COR-L47 (cell line): ENCODE measurements at regions not wholly inside any gene's neighbourhood (a gene's known extent, or its start where the extent isn't known, plus 50 kb on each side); places are given as distances from the start of the nearest gene placed in this dataset.

Experiments used
- DNase-seq: peaks from one replicate; lab custom pipeline; 2025; lab: John Stamatoyannopoulos, UW

DNA sequence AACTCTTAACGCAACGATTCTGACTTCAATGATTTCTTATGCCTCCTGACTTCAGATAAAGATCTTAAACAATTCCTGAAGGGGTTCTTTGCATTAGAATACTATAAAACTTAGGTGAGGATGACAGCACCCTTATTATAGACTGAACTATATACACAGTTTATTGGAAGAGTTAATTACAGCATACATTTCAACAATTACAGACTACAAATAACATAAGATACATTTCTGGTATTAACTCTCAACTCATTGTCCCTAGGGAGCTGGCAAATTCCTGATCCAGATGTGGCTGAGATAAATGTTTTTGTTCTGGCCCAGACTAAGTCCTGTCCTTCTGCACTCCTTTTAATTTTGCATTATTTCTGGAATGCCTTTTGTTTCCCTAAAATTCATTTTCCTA lies 155.5 kb upstream of the TMC3 start:
- DNase-seq = no peak

- DNase-seq = no peak
These were observed 152.0 kb upstream of the TMC3 start for GRCh38 chr15:81526029-81526428.

- DNase-seq = no peak
These were observed 150.5 kb upstream of the TMC3 start for GRCh38 chr15:81524496-81524895.

GRCh38 chr15:81523867-81524266 lies 149.9 kb upstream of the TMC3 start:
- no peak for DNase-seq

DNA sequence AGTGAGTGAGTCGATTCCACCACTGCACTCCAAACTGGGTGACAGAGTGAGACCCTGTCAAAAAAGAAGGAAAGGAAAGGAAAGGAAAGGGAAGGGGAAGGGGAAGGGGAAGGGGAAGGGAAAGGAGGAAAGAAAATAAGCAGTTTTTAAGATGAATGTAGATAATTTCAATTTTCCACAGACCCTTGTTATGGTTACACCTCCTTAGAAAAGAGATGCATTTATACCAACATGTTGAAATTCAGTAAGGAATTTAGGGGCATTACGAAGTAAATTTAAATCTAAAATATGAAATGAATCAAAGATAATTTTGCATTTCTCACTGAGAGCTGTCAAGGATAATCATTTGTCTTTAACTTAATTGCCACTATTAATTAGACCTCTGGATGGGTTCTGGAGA lies 146.5 kb upstream of the TMC3 start:
- DNase-seq = no peak

DNA sequence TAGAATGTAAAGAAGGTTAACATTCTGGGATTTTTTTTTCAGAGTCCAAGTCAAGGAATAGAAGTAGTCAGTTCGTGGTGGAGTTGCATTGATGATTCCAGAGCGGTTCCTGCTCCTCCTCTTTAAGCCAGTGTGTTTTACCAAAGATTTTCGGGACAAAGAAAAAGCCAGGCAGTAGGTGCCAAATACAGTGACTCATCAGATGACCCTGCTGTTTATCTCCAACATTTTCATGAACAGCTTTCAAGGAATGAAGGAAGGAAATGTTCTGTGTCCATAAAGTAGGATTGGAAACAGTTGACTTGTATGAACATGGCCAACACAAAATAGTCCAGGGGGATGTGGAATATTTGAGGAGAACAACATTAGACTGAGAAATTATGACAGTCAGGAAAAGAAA lies 142.4 kb upstream of the TMC3 start:
- DNase-seq = no peak

- DNase-seq = no peak
These were observed 142.0 kb upstream of the TMC3 start for GRCh38 chr15:81516012-81516411.

DNA sequence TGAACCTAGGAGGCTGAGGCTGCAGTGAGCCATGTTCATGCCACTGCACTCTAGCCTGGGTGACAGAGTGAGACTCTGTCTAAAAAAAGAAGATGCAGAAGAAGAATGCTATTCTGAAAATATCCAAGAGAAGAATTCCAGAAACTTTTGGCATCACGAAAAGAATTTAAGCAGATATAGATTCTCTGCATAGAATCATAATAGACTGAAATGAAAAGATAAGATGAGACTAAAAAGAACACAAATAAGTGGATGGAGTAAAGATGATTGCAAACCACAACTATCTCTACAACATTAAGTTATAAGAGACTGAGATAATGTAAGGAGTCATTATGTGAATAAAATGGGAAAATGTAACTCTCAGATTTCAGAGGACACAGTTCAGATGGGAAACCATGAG lies 140.7 kb upstream of the TMC3 start:
- no peak for DNase-seq

GRCh38 chr15:81511138-81511537 lies 137.1 kb upstream of the TMC3 start:
- no peak for DNase-seq

DNA sequence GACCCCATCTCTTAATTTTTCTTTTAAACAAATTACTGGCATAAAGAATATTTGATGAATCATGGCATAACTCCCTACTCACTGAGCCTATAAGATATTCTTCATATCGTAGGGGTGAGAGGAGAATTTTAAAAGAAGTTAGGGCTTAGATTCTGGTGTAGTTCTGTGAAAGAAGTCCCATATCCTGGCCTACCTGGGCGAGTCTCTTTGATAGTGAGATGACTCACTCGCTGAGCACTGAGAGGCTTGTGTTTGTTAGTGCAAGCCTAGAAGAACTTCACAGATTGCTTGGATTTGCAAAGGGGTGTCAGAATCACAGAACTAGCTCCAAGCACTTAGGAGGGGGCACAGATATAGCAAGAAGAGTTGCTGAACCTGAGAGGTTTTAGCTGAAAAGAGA lies 133.8 kb upstream of the TMC3 start:
- no peak for DNase-seq

- no peak for DNase-seq
These were observed 132.9 kb upstream of the TMC3 start for GRCh38 chr15:81506936-81507335.

- DNase-seq = no peak
These were observed 132.1 kb upstream of the TMC3 start for GRCh38 chr15:81506071-81506470.

- DNase-seq = no peak
These were observed 130.3 kb upstream of the TMC3 start for GRCh38 chr15:81504170-81504905.

DNA sequence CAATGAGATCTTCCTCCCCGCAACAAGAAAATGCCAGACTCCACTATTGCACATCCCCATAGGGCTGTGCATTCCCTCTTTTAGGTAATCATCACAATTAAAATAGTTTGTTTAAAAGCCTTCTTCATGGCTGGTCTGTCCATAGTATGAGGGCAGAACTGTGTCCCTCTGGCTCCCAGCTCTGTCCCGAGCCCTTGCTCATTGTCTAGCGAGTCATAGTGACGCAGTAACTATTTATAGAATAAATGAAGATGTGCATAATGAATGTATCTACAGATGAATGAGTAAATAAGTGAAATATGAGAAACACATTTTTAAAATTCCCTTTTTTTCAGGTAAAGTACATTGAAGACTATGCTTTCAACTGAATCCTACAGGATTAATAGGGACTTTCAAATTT lies 128.4 kb upstream of the TMC3 start:
- DNase-seq = no peak

GRCh38 chr15:81500081-81500480 lies 126.1 kb upstream of the TMC3 start:
- DNase-seq = no peak

- DNase-seq = no peak
These were observed 124.3 kb upstream of the TMC3 start for GRCh38 chr15:81498294-81498693.

DNA sequence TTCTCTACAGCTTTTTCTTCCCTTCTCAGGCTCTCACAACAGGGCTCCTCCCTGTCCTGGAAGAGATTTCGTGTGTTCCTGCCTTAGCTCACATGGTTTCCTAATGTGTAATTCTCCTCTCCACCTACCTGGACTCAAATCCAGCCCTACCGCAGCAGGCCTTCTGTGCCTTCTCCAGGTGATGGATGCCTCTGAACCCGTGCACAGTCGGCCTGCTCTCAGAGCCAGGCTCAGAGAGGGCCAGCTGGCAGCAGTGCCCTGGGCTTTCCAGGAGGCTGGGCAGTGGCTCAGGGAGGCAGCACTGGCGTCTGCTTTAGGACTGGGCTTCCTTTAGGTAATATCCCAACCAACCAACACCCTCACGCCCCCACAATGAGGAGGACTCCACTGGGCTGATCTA lies 123.2 kb upstream of the TMC3 start:
- no peak for DNase-seq

GRCh38 chr15:81495780-81496467 lies 121.9 kb upstream of the TMC3 start:
- DNase-seq = no peak

DNA sequence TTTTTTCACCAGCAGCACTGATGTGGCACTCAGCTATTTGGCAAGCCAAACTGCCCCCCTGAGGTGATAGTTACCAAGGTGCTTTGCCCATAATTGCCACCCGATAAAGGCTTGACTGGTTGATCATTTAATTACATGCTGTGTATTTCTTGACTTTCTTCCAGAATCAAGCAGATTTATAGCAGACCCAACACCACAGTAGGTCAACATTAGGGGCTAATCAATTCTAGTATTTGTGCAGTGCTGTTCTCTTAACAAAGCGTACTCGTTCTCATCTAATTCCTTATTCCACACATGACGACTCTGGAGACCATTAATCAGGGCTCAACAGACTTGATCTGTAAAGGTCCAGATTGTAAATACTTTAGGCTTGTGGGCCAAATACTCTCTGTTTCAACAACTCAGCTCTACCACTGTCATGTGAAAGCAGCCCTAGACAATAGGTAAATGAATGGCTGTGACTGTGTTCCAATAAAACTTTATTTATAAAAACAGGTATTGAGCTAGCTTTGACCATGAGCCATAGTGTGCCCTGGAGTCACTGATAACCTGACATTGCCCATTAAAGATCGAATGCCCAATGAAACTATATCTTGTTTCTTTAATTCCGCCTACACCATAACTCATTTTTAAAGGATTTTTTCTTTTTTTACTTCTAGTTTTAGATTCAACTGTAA lies 119.1 kb upstream of the TMC3 start:
- peak; percentile 73 for DNase-seq

GRCh38 chr15:81492331-81492968 lies 118.4 kb upstream of the TMC3 start:
- peak; percentile 25 for DNase-seq

DNA sequence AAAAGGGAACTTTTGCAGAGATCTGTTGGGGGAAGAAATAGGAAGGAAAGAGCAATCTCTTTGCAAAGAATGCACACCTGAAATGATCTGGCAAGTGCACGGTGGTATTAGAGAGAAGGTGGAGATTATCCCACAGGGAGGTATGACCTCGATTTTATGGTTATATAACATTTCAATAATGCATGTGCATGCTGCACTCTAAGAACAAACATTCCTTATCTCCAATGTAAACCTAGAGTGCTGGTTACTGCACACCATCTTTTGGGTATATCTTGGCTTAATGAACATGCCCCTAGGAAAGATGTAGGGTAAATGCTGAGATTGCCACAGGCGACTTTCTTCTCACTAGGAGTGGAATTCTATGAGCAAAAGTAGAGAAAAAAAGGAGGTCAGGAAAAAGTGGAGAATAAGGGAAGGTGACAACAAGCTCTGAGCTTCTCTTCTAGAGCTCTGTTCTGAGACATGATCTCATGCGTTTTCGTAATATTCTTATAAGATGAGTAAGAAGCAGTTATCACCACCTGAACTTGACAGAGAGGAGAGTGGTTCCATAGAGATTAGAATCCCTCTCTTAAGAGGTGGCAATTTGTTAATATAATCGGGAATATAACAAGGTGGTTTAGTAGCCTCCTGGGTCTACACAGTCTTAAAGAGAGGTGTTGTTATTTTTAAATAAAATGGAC lies 117.5 kb upstream of the TMC3 start:
- no peak for DNase-seq

- no peak for DNase-seq
These were observed 111.8 kb upstream of the TMC3 start for GRCh38 chr15:81485806-81486205.
